HG02870 (cell line): ENCODE measurements at regions not wholly inside any gene's neighbourhood (a gene's known extent, or its start where the extent isn't known, plus 50 kb on each side); places are given as distances from the start of the nearest gene placed in this dataset.
"Not testable (repeated sequence)": the region's sequence is repeated elsewhere in the genome, so short reads cannot be mapped to it uniquely, and the experiment has no call there.

ENCODE experiments used
- ATAC-seq: cut with Tn5 transposase; IDR thresholded peaks from one replicate; pipeline ENCODE4 v1.9.1; 2021; ENCODE audit warnings: mild to moderate bottlenecking, moderate library complexity; ENCODE audit not compliant: unreplicated experiment

- no peak for ATAC-seq
These were observed 386.9 kb downstream of the AMY1C start for GRCh38 chr1:104136621-104137020.

- ATAC-seq: no peak
These were observed 407.0 kb downstream of the AMY1C start for GRCh38 chr1:104156738-104157137.

DNA sequence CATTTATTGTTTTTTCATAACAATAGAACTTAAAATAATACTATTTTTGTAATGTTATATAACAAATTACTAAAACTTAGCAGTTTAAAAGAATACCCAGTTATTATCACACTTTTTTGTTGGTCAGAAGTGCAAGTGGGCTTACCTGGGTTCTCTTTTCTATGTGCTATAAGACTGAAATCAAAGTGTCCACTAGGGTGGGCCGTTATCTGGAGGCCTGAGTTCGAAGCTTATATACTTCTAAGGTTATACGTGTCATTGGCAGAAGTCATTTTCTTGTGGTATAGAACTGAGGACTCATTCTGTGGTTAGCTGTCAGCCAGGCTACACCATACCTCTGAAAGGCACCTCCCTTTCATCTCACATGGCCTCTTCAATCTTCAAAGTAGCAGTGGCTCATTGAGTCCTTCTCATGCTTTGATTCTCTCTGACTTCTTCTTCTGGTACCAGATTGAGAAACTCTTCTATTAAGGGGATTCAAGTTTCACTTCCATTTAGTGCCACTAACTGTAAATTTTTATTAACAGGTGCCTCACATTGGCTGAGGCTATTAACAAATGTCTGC lies 414.3 kb downstream of the AMY1C start:
- no peak for ATAC-seq

DNA sequence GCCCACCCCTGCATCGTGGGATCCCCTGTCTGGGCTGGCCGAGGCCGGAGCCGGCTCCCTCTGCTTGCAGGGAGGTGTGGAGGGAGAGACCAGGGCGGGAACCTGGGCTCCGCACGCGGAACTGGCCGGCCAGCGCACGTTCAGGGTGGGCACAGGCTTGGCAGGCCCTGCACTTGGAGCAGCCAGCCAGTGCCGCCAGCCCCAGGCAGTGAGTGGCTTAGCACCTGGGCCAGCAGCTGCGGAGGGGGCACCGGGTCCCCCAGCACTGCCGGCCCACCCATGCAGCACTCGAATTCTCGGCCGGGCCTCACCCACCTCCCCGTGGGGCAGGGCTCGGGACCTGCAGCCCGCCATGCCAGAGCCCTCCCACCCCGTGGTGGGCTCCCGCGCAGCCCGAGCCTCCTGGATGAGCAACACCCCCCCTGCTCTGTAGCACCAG lies 422.6 kb downstream of the AMY1C start:
- ATAC-seq: no peak

GRCh38 chr1:104182251-104182650 lies 432.6 kb downstream of the AMY1C start:
- ATAC-seq: no peak

GRCh38 chr1:104189207-104189606 lies 439.5 kb downstream of the AMY1C start:
- no peak for ATAC-seq

- no peak for ATAC-seq
These were observed 441.1 kb downstream of the AMY1C start for GRCh38 chr1:104190821-104191220.

DNA sequence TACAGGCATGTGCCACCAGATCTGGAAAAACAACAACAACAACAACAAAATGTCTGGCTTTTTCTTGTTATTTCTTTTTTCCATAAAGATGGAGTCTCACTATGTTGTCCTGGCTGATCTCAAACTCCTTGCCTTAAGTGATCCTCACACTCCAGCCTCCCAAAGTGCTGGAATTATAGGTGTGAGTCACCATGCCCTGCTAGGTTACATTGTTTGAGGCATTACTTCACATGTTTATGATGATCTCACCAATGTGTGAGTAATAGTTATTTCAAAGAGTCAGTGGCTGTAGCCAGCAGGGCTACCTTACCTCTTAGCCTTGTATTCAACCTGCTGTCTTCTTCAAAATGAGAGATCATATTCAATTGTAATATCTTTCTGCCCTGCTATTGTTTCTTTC lies 445.7 kb downstream of the AMY1C start:
- no peak for ATAC-seq

DNA sequence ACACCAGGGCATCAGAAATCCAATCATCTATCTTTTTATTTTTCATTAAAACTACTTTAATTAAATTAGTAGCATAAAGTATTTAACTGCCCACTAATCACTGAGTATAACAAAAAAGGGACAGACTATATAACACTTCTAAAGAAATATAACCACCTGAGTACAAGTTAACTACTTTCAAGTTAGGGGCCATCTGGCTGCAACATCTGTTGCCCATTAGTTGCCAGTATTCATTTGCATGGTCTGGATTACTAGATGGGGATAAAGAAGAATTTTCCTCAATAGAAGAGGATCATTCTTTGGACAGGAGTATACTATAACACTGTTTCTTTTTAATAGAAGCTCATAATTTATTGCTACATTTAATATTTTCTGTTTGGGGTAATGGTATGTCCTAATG lies 446.4 kb downstream of the AMY1C start:
- ATAC-seq: no peak

DNA sequence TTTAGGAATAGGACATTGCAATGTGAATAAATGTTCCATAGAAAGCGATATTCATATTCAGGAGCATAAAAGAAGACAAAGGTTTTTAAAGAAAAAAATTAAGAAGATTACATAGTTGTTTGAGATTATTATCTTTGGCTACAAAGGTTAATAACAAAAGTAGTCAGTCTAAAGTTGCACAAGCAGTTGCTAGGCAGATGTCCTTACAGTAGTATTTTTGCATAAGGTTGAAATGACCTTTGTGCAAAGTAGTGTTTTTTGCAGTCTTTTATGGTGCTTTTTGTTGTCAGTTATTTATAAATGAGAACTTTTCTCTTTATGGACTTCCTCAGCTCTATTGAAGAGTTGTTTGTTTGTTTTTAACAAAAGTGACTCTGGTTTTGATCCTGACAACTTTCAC lies 447.8 kb downstream of the AMY1C start:
- ATAC-seq: no peak

DNA sequence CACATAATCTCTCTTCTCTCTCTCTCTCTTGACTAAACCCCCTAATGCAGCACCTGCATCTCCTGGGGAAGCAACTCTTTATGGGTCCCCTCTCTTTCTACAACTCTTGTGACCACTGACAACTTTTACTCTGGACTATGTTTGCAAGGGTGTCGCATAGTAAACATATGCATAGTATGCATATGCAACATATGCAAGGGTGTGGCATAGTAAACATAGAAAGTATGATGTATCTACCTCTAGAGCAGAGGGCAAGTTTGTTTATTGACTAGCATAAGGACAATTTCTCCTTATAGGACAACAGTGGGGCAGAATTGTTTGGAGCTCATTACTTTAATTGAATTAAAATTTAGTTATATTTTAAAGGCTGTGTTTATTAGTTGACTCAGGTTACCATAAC lies 462.5 kb downstream of the AMY1C start:
- no peak for ATAC-seq

- not testable (repeated sequence) for ATAC-seq
These were observed 467.8 kb downstream of the AMY1C start for GRCh38 chr1:104217395-104217986.

DNA sequence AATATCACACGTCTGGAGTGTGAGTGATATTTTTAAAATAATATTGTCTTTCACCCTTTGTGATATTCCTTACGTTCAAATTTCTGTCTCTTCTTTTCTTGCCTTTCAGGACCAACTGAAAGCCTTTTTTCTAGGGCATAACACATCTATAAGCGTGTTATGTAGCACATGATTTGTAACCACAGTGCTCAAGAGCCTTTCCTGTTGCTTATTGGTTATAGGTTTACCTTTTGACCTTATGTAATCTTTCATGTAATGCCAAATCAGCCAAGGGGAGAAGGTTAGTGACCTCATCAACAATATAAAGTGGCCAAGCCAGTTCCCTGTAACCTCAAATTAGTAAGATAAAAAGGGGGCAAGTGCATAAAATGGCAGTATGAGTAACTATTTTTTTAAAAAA lies 480.2 kb downstream of the AMY1C start:
- no peak for ATAC-seq

GRCh38 chr1:104231676-104232075 lies 482.0 kb downstream of the AMY1C start:
- no peak for ATAC-seq

DNA sequence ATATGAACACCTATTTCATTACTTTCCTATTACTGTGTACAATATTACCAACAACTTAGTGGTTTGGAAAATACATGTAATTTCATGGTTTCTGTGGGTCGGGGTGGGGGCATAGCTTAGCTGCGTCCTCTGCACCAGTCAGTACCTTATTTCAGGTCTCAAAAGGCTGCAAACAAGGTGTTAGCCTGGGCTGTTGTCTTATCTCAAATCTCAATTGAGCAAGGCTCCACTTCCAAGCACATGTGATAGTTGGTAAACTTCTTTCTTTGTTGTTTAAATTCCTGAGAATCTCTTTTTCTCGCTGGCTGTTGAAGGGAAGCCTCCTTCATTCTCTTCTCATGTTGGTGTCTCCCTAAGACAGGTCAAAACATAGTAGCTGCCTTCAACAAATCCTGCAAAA lies 485.4 kb downstream of the AMY1C start:
- ATAC-seq: no peak

GRCh38 chr1:104238991-104239390 lies 489.3 kb downstream of the AMY1C start:
- ATAC-seq: no peak

DNA sequence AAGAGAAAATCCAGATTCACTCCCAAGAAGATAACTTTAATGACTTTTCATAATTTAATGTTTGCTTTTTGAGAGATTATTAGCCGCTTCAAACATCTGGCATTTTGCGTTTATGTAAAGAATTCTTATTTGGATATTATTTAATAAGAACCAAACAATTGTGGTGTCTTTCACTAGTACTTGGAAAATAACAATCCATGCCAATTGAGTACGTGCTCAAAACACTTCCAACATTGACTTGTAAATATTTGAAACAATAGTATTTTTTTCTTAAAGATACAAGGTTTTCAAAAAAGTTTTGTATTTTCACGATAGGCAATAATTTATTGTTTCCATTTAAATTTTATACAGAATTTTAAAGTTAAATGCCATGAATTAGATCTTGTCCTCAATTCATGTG lies 498.7 kb downstream of the AMY1C start:
- ATAC-seq: no peak

DNA sequence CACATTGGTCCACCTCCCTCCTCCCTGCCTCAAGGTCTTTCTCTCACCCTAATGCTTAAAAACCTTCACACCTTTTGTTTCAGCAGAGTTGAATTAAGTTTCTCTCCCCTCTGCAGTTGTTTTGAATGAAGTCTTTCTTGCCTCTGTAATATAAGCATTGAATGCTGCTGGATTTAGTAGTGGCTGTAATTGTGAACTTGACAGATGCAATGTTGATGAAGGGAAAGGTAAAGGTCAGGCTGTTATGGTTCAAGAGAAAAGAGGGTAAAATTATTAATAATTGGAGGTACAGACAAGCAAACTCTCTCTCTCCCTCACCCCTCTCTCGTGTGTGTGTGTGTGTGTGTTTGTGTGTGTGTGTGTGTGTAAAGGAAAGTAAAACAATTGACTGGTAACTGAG lies 509.8 kb downstream of the AMY1C start:
- no peak for ATAC-seq

DNA sequence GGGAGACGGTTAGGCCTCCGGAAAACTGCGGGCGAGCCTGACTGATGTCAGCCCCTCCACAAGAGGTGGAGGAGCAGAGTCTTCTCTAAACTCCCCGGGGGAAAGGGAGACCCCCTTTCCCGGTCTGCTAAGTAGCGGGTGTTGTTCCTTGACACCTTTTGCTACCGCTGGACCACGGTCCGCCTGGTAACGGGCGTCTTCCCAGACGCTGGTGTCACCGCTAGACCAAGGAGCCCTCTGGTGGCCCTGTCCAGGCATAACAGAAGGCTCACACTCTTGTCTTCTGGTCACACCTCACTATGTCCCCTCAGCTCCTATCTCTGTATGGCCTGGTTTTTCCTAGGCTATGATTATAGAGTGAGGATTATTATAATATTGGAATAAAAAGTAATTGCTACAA lies 513.4 kb downstream of the AMY1C start:
- not testable (repeated sequence) for ATAC-seq

- ATAC-seq: no peak
These were observed 514.8 kb downstream of the AMY1C start for GRCh38 chr1:104264521-104264920.

DNA sequence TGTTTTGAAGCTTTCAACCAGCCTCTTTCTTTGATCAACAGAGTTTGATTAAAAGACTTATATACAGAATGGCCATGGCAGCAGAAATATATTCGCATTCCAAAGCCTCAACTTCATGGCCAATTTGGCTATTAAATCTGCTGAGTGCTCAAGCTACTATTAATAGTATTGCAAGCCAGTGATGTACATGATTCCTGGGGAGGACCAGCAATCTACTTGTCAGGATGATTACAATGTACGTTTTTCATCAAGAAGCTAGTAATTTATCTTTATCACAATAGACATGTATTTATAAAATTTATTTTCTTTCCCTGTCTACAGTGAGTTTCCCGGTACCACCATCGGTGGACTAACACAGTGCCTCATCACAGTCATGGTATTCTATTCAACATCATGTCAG lies 515.5 kb downstream of the AMY1C start:
- no peak for ATAC-seq

- peak; percentile 70 for ATAC-seq
These were observed 516.9 kb downstream of the AMY1C start for GRCh38 chr1:104266612-104267011.

DNA sequence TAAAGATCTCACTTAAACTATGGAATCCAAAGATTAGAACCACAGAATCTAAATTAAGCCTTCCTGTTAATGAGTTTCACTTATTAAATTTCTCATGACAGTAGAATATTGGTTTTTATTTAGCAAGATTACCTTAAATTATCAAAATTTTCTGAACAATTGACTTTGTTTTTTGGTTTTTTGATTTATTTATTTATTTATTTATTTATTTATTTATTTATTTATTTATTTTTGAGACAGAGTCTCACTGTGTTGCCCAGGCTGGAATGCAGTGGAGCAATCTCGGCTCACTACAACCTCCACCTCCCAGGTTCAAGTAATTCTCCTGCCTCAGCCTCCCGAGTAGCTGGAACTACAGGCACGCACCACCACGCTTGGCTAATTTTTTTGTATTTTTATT lies 538.6 kb downstream of the AMY1C start:
- ATAC-seq: not testable (repeated sequence)
